Lower lobe of right lung (tissue), 2 donors: ENCODE measurements at regions not wholly inside any gene's neighbourhood (a gene's known extent, or its start where the extent isn't known, plus 50 kb on each side); places are given as distances from the start of the nearest gene placed in this dataset.
"Not testable (repeated sequence)": the region's sequence is repeated elsewhere in the genome, so short reads cannot be mapped to it uniquely, and the experiment has no call there.

Source experiments
- ATAC-seq, 2 donors: fragments of 200-7000 bp; cut with Tn5 transposase; one replicate each; pipeline ENCODE4 v1.9.1; 2020 to 2022; ENCODE audit warnings: mild to moderate bottlenecking in 2 of 2, moderate library complexity in 2 of 2
- DNase-seq: peaks from one replicate; pipeline ENCODE4 v3.0.0-alpha.2; 2020
- H3K27ac ChIP-seq: fragments of 200-600 bp; one replicate; pipeline ENCODE4 v1.8.0; 2022
- H3K27me3 ChIP-seq: fragments of 200-600 bp; one replicate; pipeline ENCODE4 v1.8.0; 2022; ENCODE audit warnings: low read depth
- H3K36me3 ChIP-seq: fragments of 200-600 bp; one replicate; pipeline ENCODE4 v1.8.0; 2022; ENCODE audit warnings: mild to moderate bottlenecking
- H3K4me1 ChIP-seq: fragments of 200-600 bp; one replicate; pipeline ENCODE4 v1.8.0; 2022
- H3K4me3 ChIP-seq: fragments of 200-600 bp; one replicate; pipeline ENCODE4 v1.8.0; 2022; ENCODE audit warnings: mild to moderate bottlenecking
- H3K9me3 ChIP-seq: fragments of 200-600 bp; one replicate; pipeline ENCODE4 v1.8.0; 2022
- intact Hi-C: fragments of 100-400 bp; cut with DNase I; formaldehyde crosslinking; loops from one replicate; pipeline ENCODE4 v1.11.0; 2022
- TF ChIP-seq, protein P1 (sequence below): fragments of 200-600 bp; IDR thresholded peaks from one replicate; pipeline ENCODE4 v1.8.0; 2022; ENCODE audit warnings: antibody characterized with exemption, mild to moderate bottlenecking
- donor health status: DM: no; HTN: yes; CAD: no; lungs with severe emphysema.

DNA sequence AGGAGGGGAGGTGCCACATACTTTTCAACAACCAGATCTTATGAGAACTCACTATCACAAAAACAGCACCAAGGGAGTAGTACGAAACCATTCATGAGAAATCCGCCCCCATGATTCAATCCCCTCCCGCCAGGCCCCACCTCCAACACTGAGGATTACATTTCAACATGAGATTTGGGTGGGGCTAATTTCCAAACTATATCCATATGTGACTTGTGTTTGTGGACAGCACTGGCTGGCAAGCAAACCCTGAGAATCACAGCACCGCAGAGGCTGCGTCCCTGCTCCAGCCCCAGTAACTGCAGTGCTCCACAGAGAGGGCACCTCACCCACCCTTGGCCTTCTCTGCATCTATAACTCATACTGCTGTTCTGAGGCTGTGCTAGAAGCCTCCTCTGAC is 211.2 kb upstream of the PODXL start:
- Histone ChIP-seq H3K27me3 (peaks cover 3% of the 10 kb centered on the region), H3K4me1 (no peaks in the 10 kb centered on the region), H3K36me3 (no peaks in the 10 kb centered on the region), H3K9me3 (no peaks in the 10 kb centered on the region), H3K27ac (no peak overlapping the region), H3K4me3 (no peak overlapping the region)
- no peak for DNase-seq
- TF ChIP-seq, protein P1, sequence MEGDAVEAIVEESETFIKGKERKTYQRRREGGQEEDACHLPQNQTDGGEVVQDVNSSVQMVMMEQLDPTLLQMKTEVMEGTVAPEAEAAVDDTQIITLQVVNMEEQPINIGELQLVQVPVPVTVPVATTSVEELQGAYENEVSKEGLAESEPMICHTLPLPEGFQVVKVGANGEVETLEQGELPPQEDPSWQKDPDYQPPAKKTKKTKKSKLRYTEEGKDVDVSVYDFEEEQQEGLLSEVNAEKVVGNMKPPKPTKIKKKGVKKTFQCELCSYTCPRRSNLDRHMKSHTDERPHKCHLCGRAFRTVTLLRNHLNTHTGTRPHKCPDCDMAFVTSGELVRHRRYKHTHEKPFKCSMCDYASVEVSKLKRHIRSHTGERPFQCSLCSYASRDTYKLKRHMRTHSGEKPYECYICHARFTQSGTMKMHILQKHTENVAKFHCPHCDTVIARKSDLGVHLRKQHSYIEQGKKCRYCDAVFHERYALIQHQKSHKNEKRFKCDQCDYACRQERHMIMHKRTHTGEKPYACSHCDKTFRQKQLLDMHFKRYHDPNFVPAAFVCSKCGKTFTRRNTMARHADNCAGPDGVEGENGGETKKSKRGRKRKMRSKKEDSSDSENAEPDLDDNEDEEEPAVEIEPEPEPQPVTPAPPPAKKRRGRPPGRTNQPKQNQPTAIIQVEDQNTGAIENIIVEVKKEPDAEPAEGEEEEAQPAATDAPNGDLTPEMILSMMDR = no peak
- intact Hi-C loops = no loop called here
- ATAC-seq = no peak

DNA sequence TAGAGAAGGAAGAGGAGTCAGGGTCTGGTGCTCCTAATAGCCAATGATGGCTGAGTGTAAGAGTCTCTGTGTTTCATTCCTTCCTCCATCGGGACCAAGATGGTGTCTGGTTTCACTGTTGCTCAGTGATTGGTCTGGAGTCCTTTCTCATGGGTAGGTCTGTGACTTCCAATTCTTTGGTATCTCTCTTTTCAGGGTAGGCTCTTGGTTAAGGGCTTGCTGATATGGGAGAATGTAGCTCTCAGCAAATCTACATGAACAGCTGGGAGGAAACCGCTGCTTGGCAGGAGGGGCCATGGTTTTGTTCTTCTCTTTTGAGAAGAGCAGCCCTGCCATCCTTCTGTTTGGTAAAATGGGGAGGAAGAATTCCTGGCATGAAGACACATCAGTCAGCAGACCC is 209.1 kb upstream of the PODXL start:
- intact Hi-C loops = no loop called here
- ATAC-seq = no peak
- Histone ChIP-seq H3K4me3 (no peak overlapping the region), H3K9me3 (no peaks in the 10 kb centered on the region), H3K4me1 (no peaks in the 10 kb centered on the region), H3K27ac (no peak overlapping the region), H3K27me3 (peaks cover 11% of the 10 kb centered on the region), H3K36me3 (no peaks in the 10 kb centered on the region)
- no peak for DNase-seq
- TF ChIP-seq, protein P1 = no peak

DNA sequence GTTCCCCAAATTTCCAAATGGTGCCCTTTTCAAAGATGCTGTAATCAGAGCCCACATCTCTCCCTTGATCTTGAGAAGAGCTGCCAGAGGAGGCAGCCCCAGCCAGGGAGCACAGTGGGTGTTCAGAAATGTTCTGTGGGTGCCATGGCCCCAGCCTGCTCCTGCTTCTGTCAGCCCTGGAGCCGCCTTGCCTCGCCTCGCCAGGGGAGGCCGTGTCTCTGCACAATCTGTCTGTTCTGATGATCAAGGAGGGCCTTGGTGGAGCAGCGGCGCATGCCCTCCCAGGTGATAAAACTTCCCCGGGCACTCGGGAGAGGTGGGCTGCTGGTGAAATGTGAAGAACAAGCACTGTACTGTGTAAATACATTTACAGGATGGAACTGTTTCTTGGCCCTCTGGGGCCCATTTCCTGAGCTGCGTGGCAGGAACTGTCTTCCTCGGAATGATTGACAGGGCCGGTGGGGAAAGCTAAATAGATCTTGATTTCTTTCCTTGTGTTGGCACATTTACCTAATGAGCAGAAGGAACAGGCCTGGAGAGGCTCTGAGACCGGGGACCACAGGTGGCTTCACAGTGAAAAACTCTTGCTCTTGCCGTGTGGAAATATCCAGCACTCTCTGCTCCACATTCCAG is 207.8 kb upstream of the PODXL start:
- no peak overlapping the region for H3K4me3 ChIP-seq
- TF ChIP-seq, protein P1 = no peak
- ATAC-seq (no peak), DNase-seq (no peak)
- H3K4me1 ChIP-seq = no peaks in the 10 kb centered on the region
- peaks cover 11% of the 10 kb centered on the region for H3K27me3 ChIP-seq
- no peak overlapping the region for H3K27ac ChIP-seq
- intact Hi-C loops = no loop called here
- H3K9me3 ChIP-seq = no peaks in the 10 kb centered on the region
- no peaks in the 10 kb centered on the region for H3K36me3 ChIP-seq

DNA sequence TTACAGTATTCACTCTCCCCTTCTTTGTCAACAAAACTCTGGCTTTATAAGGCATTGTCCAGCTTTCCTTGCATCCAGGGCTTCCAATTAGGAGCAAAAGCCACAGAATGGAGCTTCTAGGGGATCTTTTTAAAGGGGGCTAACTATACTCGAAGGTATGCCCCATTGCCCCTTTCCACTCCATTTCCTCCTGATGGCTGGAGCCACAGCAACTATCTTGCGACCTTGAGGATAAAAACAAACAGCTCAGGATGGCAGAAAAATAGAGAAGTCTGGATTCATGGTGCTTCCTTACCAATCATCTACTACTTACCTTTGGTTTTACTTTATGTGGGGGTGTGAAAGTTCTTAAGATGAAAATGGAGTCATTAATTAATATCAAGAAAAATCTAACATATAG is 206.3 kb upstream of the PODXL start:
- Histone ChIP-seq H3K4me1 (no peaks in the 10 kb centered on the region), H3K4me3 (no peak overlapping the region), H3K9me3 (no peaks in the 10 kb centered on the region), H3K36me3 (no peaks in the 10 kb centered on the region), H3K27ac (no peak overlapping the region), H3K27me3 (peaks cover 16% of the 10 kb centered on the region)
- TF ChIP-seq, protein P1 = no peak
- no peak for DNase-seq
- ATAC-seq = no peak
- intact Hi-C loops = no loop called here

DNA sequence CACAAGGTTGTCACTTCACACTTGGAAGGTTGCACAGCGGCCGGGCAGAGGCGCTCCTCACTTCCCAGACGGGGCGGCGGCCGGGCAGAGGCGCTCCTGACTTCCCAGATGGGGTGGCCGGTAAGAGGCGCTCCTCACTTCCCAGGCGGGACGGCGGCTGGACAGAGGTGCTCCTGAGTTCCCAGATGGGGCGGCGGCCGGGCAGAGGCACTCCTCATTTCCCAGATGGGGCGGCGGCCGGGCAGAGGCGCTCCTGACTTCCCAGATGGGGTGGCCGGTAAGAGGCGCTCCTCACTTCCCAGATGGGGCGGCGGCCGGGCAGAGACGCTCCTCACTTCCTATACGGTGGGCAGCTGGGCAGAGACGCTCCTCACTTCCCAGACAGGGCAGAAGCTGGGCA is 199.4 kb upstream of the PODXL start:
- peaks cover 11% of the 10 kb centered on the region for H3K27me3 ChIP-seq
- H3K4me1 ChIP-seq, H3K27ac ChIP-seq, ATAC-seq, intact Hi-C loops, H3K4me3 ChIP-seq, H3K9me3 ChIP-seq, H3K36me3 ChIP-seq, DNase-seq: not testable (repeated sequence)

DNA sequence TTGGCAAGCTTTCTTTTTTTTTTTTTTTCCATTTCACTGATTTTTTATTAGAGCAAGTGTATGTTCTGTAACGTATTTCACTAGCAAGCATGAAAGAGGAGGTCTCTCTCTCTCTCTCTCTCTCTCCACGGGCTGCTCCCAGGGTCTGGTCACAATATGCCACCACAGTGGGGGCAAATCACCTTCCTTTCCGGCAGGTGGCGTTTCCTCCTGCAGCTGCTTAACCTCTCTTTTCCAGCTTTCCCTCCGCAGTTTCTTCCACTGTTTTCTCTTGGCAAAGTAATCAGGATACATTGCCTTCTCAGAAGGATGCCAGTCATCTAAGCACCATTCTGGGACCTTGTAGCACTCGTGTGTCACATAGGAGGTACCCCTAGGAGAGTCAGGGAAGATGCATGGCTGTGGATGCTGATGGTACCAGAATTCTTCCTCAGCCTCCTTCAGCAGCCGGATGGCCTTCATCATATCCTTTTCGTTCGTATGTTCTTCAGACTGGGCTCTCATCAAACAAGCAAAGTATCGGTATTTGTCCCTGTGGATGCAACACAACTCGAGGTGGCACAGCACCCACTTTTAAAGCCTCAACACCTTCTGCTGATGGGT is 197.3 kb upstream of the PODXL start:
- ATAC-seq = no peak
- DNase-seq = no peak
- Histone ChIP-seq H3K9me3 (no peaks in the 10 kb centered on the region), H3K27ac (no peak overlapping the region), H3K4me1 (no peaks in the 10 kb centered on the region), H3K27me3 (peaks cover 6% of the 10 kb centered on the region), H3K36me3 (no peaks in the 10 kb centered on the region), H3K4me3 (no peak overlapping the region)
- intact Hi-C loops = no loop called here
- TF ChIP-seq, protein P1 = no peak
